GM19395 (cell line): ENCODE measurements at regions not wholly inside any gene's neighbourhood (a gene's known extent, or its start where the extent isn't known, plus 50 kb on each side); places are given as distances from the start of the nearest gene placed in this dataset.

Experiments used
- ATAC-seq: cut with Tn5 transposase; IDR thresholded peaks from one replicate; pipeline ENCODE4 v1.9.1; 2021; ENCODE audit warnings: mild to moderate bottlenecking, moderate library complexity; ENCODE audit not compliant: unreplicated experiment

DNA sequence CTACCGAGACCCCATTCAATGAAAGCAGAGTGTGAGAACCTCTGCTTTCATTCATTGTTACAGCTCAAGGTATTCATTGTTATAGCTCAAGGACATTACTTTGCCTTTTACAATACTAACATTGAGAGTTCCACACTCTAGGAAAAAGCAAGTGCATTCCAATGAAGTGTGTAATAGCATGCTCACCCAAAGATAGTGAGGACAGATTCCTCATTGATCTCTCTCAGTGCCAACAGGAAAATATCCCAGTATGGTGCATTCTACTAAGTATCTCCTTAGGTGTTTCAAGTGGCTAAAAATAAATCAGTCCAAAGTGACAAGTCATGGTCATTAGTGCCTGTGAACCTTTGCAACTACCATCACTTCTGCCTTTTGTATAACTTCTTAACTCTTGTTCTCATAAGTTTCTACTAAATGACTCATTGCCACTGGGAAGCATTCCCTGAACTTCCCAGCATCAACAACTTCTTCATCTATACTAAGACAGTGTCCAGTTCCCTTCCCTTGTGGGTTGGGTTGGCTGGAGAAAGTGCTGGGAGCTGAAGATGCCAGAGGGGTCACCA, 140.7 kb upstream of the STXBP5 start:
- no peak for ATAC-seq

DNA sequence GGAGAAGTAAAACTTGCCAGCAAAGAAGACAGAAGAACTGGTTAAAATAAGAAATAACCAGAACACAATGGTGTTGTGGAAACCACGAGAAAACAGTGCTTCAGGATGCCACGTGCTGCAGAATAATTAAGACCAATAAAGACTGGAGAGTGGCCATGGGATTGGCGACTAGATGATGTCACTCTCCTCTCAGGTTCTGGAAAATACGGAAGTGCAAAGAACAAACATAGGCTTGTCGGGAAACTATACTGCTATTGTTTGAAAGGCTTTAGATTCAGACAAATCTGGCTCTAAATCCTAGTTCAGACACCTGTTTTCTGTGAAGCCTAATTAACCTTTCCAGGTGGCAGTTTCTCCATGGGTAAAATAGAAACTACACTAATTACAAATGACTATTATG, 138.4 kb upstream of the STXBP5 start:
- ATAC-seq, result no peak

DNA sequence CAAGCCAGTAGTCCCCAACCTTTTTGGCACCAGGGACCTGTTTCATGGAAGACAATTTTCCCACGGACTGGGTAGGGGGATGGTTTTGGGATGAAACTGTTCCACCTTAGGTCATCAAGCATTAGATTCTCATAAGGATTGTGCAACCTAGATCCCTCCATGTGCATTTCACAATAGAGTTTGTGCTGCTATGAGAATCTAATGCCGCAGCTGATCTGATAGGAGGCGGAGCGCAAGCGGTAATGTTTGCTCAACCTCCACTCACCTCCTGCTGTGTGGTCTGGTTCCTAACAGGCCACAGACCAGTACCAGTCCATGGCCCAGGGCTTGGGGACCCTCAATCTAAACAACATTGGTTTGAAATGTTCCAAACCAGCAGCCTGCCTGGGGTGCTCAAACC, 137.0 kb upstream of the STXBP5 start:
- ATAC-seq, result no peak

DNA sequence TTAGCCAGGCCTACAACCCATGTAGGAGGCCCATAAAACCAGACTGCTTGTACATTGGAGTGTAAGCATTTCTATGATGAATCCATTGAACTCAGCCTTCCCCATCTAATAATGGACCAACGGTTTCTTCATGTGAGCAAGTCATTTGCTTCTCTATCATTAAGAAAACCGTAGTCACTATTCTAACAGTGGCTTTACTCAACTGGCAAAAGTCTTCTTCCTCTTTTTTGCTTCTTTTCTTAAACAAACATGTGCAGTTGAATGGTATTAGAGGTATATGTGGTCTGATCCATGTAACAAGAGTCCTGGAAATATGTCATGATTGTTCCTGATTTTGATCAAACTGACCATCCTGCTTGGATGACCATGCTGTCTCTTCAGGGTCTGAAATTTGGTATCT, 132.4 kb upstream of the STXBP5 start:
- ATAC-seq, result no peak

DNA sequence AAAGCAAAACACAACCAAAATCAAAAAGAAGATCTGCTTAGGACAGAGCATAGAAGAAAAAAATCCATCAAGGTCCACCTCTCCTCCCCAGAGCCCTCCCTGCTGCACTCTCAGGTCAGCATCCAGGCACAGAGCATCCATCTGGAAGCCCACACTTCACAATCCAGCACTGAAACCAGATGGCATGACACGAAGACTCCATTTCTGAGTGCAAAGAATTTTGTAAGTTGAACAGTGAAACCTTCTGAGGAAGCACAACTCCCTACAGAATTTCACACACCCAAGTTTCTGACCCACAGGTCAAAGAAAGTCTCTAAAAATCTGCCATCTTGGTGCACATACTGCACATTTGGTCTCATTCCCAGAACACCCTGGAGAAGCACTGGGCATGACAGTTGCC, 128.8 kb upstream of the STXBP5 start:
- no peak for ATAC-seq

DNA sequence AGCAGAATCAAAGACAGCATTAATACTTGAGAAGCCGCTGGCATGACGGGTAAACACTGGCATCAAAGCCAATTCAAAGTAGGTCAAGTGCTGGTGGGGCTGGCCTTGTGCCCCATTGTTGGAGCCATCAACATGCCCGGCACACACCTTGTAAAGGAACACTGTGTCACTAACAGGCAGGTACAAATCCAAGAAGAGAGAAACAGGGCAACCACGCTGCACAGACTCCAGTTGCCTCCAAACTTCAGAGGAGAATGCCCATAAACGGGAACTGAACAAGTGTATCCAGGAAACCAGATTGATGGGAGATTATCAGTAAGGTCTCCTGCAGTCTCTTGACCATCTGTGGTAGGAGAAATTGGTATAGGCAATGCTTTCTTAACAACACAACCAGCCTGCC, 127.0 kb upstream of the STXBP5 start:
- ATAC-seq, result no peak

DNA sequence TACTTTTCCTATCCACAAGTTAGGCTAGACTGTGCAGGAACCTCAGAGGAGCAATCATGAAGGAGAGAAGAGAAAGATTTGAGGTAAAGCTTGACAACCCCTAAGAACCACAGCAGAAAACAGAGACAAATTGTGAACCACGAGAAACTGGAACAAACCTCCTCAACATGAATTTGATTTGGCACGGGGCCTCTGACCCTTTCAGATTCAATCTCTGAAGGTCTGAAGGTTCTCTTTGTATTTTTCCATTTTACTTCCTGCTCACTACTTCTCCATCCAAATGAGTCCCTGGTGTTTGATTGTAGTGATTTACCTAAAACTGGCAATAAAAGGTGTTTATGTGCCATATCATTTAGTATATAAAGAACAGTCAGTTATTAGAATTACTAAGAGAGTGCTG, 126.1 kb upstream of the STXBP5 start:
- no peak for ATAC-seq

DNA sequence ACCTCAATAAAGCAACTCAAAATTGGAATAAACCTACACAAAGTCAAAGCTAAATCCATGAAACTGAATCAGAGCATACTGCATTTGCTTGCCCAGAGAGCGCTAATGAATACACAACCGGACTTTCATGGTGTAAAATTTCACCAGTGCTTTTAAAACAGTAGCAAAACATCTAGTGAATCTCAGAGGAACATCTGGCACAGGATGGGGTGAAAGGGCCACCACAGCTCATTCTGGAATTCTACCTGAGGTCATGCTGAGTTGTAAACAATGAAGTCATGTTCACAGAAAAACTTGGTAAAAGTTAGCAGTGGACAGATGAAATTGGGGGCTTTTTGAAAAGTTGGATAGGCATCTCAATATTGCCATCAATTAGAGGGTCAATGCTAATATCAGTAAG, 125.6 kb upstream of the STXBP5 start:
- no peak for ATAC-seq

DNA sequence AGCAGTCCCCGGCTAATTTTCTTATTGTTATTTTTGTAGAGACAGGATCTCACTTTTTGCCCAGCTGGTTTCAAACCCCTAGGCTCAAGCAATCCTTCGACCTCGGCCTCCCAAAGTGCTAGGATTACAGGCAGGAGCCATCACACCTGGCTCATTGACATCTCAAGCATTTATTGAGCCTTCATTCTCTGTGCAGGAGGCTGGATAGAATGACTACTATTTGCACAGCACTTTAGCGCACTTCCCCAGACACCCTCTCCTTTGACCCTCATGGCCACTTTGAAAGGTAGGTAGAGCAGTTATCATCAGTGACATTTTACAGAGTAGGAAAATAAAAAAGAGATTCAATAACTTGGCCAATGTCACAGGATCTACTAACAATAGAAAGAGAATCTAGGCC, 124.0 kb upstream of the STXBP5 start:
- no peak for ATAC-seq

DNA sequence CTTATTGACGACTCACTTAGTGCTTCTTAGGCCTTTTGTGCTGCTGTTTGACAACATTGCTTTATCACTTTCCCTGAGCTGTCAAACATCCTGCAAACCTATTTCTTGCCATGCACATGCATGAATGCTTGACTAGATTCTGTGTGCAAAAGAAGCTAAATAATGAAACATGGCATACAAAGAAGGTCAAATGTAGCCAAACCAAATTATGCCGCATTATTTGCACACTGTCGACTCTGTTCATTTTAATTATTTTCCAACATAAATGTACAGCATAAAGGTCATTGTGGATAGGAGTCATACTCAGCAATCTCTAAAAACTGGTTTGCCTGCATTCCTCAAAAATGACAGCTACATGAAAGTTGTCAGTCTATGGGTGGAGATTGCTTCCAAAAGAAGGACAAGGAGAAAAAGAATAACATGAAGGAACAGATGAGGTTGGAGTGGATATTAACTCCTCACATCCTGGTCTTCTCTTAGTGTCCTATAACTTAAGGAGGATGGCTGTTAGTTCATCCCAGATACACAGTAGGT, 123.1 kb upstream of the STXBP5 start:
- no peak for ATAC-seq

DNA sequence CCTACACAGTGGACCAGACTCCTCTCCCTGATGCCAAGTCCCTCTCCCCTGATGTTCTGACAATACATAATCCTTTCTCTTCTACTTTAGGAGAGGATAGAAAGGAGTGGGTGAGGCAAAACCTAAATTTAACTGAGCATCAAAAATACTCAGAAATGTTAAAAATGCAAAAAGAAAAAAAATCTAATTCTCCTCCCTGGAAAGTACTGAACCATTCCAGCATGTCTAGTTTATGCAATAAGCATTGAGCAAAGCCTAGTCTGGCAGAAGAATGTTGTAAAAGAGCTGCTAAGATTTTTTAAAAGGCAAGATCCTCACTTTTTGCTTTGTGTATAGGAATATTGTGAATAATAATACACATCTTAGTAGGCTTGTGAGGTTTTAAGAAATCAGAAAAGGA, 116.6 kb upstream of the STXBP5 start:
- no peak for ATAC-seq

DNA sequence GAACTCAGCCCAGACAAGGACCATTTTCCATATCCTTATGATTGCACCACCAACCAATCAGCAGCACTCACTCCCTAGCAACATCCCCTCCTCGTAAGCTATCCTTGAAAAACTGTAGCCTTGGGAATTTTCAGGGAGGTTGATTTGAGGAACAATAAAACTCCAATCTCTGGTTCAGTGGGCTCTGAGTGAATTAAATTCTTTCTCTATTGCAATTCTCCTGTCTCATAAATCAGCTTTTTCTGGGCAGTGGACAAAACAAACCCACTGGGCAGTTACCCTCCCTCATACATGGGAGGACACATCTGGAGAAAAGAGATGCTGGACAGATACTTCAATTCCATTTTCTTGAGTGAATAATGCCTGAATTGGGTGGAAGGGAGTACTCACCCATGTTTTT, 115.4 kb upstream of the STXBP5 start:
- no peak for ATAC-seq

DNA sequence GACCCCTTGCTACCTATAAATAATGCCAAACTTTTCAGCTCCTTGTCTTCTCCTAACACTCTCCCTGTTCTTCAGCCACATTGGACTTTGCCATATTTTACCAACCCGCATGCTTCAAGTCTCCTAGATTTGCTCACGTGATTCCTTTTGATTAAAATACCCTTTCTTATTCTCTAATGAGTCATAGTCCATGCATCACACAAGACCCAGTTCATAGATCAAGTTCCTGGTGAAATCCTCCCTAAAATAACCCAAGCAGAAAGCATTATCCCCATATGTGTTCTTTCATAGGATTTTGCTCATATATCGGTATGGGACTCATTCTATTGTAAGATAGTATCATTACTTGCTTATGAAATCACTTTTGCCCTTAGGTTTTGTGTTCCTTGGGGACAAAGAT, 108.9 kb upstream of the STXBP5 start:
- ATAC-seq, result no peak

DNA sequence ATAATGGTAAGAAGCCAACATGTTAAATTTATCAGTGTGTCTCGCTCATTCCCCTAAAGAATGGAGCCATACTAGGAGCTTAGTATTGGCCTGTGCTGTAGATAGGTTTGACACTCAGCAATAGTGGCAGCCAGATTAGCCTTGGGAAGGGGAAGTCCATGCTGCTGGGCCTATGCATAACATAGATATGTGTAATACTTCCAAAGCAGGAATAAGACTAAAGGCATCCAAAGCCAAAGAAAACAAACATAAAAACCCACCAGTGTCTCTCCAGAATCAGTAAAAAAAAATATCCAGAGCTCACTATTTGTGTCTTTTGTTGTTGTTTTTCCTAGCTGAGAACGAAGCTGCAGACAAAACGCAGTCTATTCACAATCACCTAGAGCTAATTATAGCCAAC, 104.2 kb upstream of the STXBP5 start:
- no peak for ATAC-seq

DNA sequence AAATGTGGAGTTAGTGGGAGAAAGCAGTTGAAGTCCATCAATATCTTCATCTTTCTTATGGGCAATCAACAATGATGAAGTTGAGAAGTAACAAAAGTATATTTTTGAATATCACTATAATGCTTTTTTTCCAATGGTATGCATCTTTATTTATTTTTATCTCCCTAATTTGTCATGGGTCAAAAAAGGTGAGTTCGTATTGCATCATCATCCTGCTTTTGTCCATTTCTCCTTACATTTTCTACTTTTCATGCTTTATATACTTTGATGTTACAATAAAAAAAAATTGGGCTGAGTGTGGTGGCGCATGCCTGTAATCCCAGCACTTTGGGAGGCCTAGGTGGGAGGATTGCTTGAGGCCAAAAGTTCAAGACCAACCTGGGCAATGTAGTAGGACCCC, 101.2 kb upstream of the STXBP5 start:
- ATAC-seq, result no peak

DNA sequence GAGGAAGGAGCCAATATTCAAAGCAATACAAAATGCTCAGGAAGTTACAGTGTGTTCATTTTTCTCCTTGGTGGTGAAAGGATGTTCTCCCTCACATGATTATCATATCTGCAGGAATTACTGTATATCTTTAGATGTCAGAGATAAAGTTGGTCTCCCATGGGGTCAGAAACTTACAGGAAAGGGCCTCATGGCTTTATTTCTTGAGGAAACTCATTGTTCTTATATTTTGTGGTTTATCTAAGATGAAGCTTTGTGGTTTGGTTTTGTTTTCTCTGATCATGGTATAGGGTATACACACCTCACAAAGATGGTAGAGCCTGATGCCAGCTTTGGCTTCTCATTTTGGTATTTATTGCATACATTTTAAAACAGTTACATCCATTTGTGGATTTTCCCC, 100.5 kb upstream of the STXBP5 start:
- ATAC-seq, result no peak

DNA sequence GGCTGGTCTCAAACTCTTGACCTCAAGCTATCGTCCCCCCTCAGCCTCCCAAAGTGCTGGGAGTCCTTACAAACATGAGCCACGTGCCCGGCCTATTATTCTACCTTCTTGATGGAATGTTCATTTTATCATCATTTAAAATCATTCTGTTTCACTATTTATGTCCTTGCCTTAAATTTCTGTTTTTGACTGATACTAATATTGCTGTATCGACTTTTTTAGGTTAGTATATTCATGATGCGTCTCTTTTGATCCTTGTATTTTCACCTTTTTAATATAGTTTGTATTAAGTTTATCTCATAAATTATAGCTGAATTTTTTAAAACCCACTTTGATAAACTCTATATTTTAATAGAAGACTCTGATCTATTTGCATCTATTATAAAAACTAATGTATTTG, 98.4 kb upstream of the STXBP5 start:
- ATAC-seq, result no peak

DNA sequence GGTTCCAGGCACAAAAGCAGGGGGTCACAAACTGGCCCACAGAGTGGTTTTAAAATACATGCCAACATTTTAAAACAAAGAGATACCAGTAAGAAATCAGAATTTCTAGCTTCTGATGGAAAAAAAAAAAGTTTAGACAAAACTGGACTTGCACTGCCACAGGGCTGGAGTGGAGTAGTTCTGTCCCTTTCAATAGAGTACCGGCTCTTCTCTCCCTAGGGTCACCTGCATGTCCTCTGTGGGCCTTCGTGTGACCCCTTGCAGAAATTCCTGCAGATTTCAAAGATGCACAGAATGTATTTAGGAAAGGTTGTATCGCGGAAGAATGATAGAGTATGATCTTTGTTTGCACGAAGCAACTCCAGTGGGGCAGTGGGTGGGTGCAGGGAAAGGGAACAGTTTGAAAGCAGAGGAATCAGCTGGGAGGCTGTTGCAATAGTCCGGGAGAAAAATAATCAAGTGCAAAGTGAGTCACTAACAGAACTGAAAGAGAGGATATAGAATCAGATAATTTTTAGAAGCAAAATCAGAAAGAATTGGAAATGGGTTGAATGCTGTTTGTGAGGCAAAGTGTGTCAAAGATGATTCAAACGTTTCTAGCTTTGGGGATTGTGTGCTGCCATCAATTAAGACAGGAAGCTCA, 97.3 kb upstream of the STXBP5 start:
- no peak for ATAC-seq

DNA sequence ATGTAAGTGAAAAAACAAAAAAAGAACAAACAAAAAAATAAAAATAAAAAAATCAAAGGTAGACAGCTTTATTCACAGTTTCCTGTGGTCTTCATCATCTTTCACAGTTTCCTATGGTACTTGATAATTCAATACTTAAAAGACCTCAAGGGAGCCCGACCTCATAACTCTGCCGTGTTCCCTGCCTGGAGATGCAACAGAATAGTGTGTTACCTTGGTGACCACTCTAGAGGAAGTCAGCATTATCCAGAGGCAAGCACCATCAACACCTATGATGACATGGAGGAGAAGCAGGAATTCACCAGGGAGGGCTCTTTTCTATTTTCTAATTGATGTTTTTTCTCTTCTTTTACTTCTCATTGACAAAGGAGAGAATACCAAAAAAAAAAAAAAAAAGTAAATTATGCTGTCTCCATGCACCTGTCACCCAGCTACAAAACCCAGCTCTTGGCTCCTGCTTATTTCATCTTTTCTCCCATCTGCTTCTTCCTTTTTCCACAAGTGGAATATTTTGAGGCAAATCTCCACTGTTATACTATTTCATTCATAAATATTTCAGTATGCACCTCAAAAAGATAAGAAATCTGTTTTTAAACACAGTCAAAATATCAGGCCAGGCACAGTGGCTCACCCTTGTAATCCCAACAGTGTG, 95.8 kb upstream of the STXBP5 start:
- no peak for ATAC-seq

DNA sequence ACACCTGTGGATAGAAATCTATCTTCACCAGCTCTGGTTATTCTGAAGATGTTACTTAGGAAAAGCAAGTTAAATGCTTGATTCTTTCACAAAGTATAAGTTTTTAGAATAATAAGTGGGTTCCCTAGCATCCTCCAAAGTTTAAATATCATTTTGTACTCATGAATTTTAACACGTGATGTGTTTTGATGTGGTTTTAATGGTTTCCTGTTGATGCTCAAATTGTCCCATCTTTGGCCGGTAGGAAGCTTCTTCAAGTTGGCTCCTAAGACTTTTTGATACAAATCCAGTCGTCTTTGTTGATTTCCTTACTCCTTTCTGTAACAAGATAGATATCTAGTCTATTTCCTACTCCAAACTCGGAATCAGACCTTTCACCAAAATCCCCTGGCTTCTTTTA, 94.5 kb upstream of the STXBP5 start:
- no peak for ATAC-seq

DNA sequence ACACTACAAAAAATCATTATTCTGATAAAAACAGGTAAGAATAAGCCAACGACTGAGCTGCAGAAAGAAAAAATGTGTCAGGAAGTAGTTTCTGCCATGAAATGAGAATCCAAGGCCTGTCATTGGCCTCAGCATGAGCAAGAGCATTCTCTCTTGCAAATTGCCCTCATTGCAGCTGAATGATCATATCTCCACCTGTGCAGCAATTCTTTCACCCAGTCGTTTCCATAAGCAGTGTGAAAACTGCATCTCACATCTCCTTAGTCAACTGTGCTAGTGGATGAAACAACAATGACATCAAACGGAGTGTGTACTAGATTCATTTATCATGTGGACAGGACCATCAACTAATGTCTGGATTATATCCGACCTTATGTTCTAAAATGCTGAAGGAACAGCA, 88.2 kb upstream of the STXBP5 start:
- no peak for ATAC-seq

DNA sequence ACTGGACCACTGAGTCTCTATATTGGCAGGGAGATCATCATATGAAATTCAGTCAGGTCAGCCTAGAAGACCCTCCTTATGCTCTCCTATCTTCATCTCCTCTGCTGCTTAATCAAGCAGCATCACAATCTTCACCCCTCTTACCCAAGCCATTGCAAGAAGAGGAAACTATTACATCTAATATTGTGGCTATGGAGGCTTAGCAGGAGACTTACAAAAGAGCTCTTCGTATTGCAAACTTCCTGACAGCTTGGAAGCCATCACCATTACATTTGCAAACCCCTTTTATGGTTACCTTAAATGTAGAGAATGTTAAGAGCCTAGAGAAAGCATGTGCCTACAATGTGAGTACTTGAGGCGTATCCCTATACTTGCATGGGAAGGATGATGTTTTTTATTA, 87.2 kb upstream of the STXBP5 start:
- no peak for ATAC-seq

DNA sequence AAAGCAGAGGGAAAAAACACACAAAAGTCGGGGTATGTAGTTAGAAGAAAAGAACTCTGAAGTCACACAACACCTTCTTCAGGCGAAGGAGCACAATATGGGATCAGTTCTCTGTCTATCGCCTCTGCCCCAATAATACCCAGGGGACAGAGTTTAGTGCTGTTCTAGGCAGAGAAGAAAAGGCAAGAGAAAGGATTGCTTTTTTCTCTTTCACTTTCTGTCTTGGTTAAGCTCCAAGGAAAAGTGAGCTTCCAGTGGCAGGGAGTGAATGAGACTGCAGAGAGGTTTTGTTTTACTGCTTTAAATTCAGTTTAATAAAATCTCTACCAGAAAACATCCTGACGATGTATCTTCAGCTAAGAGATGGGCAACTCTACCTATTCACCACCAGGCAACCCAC, 86.6 kb upstream of the STXBP5 start:
- ATAC-seq, result no peak
